HG03565 (cell line): ENCODE measurements at regions not wholly inside any gene's neighbourhood (a gene's known extent, or its start where the extent isn't known, plus 50 kb on each side); places are given as distances from the start of the nearest gene placed in this dataset.

ENCODE experiments used
- ATAC-seq: cut with Tn5 transposase; IDR thresholded peaks from one replicate; pipeline ENCODE4 v1.9.1; 2021; ENCODE audit warnings: mild to moderate bottlenecking, moderate library complexity; ENCODE audit not compliant: unreplicated experiment

DNA sequence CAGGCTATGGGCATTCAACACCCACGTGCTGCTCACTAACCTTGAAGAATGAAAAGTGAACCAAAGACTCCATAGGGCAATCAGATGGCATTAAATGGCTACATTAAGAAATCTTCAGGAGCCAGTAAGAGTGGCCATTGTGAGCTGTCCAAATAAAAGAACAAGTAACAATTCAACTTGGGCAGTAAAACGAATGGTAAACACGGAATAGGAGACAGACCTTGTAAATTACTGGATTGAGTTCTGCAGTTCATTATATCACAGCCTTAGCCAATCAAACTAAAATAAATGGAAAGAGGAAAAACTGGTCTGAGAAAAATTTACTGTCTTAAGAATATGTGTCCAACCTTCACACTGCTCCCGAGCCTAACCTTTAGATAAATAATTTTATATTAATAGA lies 306.5 kb upstream of the ZNF521 start:
- no peak for ATAC-seq

DNA sequence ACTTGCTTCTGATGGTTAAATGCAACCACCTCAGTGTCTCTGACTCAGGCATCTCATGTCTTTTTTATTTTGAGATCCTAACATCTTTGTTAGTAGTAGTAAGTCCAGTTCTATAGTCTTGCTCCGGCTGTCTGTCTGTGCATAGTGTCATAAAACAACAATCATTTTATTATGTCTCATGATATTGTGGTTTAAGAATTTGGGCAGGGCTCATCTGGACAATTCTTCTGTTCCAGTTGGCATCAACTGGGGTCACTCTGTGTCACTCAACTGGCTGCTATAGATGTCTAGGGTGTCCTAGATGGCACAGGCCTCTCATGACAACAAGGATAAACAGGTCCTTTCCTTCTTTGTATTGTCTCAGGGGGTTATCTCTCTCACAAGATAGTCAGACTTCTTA lies 299.6 kb upstream of the ZNF521 start:
- ATAC-seq: no peak

DNA sequence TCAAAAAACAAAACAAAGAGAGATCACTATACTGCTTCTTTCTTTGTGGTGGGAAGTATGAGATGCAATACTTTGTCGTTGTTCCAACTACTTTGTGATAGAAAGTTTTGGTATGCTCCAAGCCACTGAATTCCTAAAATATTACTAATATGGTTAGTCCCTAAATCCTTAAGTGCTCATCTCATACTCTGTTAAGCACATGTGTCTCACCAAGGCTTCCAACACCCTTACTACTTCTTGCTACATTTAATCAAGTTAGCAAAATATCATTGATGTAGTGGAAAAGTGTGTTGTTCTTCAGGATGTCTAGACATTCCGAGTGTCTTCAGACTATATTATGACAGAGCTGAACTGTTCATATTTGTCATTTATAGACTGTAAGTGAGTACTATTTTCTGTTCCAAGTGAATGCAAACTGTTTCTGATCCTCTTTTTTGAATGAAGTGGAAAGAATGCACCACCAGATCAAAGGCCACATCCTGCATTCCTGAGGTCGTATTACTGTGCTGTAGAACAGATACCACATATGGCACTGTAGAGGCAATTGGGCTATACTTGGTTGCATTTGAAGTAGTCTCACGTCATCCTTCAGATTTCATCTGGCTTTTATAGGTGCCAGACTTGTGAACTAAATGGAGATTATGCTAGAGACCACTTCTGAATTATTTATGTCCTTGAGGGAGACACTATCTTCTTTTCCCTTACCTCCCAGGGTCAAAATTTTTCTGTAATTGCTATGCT lies 298.4 kb upstream of the ZNF521 start:
- no peak for ATAC-seq

DNA sequence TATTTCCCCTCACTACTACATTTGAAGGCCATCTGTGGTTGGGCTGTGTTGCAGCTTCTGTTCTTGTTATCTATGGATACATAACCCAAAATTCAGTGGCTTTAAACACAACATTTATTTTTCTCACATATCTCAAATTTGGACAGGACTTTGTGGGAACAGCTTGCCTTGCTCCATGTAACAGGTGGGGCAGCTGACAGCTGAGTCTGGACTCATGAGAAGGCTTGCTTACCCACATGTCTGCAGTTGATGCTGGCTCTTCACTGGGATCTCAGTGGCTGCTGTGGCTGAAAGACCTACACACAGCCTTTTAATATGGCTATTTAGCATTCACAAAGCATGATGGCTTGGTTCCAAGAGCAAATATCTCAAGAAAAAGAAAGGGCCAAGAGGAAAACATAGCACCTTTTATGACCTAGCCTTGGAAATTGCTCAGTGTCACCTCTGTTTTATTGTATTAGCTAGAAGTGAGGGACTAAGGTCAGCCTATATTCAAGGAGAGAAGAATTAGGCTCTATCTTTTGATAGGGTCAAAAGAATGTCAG lies 296.8 kb upstream of the ZNF521 start:
- ATAC-seq: no peak

DNA sequence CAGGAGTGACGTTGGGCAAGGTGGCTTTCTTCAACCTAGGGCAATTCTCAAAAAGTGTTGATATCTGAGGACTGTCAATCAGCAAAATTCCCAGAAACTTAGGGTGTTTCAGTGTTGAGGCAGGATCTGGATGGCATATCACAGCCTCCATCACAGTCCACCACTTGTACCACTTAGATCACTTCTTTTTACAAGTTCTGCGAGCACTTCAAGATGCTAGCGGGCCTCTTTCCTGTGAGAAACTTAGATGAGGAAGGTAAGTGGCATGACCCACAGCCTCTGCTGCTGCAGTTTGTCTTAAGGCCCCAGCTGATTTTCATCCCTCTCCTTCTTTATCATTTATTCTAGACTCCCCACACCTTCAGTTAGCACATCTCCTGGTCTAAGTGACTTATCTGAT lies 295.4 kb upstream of the ZNF521 start:
- no peak for ATAC-seq

DNA sequence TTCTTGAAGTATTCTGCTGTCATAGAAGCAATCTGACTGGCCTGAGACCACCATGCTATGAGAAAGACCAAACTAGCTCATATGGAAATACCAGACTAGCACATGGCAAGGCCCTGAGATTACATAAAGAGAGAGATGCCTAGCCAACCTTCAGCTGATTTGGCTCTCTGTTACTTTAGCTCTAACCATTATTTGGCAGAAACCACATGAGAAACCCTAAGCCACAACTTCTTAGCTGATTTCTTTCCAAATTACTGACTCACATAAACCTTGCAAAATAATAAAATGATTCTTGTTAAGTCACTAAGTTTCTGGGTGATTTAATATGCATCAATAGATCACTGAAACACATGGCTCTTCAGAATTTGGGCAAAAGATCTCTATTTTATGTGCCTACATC lies 295.0 kb upstream of the ZNF521 start:
- no peak for ATAC-seq

DNA sequence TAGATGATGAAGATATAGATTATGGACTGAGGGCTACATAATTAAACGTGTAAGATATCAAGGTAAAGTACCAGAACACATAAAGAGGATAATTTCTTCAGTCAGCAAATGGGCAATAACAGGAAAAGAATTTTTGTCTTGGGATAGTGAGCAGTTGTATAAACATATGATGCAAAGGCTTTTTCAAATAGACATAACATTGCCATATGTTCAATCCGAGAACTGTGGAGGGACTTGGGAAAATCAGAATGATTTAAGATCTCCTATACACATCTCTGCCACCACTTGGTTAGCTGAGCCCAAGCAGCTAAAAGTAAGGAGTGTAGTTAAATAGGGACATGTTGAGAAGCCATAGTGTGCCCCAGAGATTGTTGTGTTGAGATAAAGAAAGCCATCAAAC lies 287.6 kb upstream of the ZNF521 start:
- ATAC-seq: no peak

DNA sequence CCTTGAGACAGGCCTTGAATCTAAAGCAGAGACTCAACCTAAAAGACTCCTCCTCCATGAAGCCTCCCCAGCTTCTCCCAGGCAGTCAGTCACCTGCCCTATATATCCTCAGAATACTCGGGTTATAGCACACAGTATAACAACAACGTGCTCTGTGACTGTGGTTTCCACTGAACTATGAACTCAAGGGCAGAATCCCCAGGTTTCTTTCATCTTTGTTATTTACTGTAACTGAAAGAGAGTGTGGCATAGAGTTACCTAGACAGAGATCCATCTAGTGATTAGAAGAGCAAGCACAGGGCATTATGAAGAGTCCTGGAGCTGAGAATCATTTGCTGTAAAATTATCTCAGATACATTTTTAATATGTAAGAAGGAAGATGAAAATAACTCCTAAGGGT lies 281.6 kb upstream of the ZNF521 start:
- ATAC-seq: no peak

DNA sequence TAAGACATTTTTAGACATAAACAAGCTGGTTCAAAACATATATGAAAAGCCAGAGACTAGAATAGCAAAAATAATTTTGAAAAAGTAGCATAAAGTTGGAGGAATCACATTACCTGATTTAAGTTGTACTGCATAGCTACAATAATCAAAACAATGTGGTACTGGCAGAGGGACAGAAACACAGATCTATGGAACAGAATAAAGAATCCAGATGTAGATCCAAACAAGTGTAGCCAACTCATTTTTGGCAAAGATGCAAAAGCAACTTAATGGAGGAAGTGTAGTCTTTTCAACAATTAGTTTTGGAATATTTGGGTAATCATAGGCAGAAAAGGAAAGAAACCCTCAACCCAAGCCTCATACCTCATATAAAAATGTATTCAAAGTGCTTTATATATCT lies 278.7 kb upstream of the ZNF521 start:
- ATAC-seq: no peak

DNA sequence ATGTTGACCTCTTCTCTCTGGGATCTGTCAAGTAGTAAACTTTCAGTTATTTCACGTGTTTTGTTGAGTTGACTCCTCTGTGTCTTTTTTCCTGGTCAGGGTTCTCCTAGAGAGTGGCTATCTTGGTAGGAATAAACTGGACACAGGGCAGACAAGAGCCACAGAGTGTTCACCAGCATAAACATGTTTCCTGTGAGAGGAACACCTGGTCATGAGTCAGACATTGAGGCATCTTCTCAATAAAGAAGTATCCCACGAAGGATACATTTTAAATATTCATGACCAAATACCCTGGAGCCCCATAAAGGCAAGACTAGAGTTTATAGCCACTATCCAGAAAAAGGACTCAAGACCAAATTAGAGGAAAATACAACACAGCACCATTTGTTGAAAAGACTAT lies 269.7 kb upstream of the ZNF521 start:
- no peak for ATAC-seq

DNA sequence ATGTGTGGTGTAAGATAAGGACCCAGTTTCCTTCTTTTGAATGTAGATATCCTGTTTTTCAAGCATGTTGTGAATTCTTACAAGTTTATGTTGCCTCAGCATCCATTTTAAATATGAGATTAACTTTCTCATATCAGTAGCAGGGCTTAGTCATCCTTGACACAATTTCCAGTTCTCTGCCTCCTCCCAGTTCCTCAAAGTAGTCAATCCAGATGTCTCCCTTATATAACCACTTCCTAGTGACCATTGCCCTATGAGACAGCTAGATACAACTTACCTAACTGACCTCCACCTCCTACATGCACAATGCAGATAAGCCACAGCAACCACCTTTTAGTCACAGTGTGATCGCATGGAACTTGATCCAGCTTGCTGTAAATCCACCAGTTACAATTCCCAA lies 269.2 kb upstream of the ZNF521 start:
- ATAC-seq: no peak

DNA sequence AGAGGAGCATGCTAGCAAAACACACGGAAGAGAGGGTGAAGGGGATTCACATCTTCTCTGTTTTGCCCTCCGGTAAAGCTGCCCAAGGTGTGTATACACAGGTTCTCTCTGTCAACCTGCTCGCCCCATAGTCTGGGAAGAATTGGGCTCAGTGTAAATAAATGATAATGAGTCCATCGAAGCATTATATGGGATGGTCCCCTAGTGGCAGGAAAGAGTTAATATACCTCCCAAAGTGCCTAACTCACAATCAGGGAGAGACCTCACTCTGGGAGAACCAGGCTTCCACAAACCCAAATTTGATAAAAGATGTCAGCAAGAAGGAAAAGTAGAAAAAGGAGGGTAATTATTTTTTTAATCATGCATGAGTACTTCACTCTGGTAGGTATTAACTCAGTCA lies 262.2 kb upstream of the ZNF521 start:
- ATAC-seq: no peak

DNA sequence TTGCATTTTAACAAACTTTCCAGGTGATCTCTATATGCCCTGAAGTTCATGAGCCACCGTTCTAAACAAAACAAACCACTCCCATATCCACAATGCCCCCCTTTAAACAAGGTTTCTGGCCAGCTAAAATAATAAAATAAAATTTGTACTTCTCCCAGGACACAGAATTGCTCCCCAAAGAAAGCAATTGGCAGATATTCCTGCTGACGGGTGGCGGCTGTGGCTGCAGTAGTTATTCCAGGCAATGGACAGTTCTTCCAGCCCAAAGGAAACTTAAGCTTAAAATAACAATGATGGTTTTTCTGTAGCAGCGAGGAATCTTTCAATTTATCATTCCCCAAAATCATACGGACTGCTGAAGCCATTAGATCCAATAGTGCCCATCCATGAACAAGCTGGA lies 260.5 kb upstream of the ZNF521 start:
- no peak for ATAC-seq

DNA sequence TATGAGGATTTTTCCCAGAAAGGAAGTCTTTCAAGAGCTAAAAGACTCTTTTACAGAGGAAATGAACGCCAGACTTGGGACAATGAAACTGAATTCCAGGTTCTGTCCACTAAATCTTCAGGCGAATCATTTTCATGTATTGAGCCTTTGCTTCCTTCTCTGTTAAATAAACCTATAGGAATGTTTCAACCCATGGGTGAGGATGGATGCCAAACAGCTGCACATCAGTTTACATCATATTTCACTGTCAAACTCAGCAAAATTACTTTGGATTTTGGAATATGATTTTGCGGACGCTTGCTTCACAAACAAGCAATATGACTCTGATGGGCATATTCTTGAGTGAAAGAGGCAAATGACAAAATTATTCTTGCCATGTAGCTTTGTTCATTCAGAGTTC lies 256.1 kb upstream of the ZNF521 start:
- ATAC-seq: no peak

DNA sequence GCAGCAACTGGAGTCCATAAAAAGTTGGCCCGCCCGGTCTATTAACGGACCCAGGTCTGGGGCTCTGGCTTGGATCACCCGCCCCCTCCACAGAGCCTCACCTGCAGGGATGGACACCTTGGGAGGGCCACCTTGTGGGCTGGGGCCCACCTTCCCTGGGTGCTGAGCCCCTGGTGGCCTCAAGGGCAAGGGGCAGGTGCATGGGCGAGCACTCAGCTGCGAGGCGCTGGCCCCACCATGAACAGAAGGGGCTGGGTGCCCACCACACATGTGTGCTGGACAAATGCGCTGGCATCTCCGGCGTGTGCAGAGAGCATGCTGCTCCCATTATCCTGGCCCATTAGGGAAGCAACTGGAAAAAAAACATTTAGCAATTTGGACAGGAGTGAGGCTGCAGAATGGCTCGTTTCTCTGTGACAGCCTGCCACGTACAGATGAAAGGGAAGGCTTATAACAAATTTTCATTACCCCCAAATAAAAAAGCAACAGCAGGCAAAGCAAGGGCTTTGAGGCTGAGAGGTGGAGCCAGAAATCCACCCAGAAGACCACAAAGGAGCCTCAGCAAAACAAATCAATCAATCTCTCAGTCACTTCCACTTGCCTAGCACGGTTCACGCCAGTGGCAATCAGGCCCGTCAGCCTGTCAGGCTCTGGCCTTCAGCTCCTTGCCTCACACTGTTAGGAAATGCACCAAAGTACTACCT lies 253.1 kb upstream of the ZNF521 start:
- no peak for ATAC-seq

DNA sequence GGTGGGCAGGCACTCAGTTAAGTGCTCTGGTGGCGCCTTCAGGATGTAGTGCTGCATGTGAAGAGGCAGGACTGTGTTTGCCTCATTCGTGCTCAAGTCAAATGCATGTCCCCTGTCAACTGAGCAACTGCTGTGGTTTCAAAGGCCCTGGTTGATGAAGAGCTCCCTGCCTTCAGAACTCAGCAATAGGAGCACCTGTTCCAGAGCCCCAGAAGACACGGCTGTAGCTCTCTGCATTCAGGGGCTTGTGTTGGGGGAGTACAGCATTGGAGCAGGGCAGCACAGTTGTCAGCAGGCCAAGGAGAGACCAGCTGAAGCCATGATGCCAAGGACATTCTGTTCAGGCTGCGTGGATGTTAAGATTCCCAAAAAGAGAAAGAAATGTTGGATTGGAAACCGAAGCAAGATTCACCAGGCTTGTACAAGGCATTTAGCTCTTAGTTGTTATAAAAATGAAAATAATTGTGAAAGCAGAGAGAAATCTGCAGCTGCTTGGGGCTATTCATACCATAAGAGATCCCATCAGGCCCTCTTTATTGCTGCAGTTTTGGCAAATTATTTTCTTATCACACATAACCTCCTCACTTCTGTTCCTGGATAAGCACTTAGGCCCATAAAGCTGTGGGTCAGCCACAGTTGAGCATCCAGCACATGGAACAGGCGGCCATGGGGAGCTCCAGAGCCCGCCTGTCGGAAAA lies 252.4 kb upstream of the ZNF521 start:
- no peak for ATAC-seq

DNA sequence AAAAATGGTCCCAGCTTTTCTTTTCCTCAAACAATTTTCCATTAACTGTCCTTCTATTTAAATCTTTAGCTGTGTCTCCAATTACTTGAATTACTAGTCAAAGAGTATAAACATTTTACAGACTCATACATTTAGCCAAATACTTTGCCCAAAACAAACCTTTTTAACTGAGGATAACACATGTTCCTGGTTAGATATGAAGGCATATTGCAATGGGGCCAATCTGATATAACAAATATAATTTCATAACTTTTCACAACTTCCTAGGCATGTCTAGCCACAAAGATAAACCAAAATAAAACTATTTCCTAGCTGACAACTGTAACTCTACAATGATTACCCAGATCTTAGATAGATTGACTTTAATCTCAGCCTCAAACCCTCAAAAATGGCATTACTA lies 247.5 kb upstream of the ZNF521 start:
- no peak for ATAC-seq

DNA sequence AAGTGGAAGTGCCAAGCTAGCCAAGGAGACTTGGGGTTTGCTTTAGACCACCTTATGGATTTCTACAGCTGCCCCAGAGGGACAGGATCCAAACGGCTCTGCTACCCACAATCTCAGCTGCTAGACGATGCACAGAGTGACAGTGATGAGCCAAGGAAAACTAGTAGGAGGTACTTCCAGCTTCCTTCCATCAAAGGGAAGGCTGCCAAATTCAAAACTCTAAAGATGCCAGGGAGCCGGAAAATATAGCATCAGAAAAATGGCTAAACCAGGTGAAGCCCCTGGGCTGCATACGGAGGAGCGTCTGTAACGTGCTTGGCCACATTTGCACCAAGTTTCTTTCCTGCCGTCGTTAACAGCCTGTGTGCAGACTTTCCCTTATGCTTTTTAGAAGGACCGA lies 245.5 kb upstream of the ZNF521 start:
- ATAC-seq: no peak

DNA sequence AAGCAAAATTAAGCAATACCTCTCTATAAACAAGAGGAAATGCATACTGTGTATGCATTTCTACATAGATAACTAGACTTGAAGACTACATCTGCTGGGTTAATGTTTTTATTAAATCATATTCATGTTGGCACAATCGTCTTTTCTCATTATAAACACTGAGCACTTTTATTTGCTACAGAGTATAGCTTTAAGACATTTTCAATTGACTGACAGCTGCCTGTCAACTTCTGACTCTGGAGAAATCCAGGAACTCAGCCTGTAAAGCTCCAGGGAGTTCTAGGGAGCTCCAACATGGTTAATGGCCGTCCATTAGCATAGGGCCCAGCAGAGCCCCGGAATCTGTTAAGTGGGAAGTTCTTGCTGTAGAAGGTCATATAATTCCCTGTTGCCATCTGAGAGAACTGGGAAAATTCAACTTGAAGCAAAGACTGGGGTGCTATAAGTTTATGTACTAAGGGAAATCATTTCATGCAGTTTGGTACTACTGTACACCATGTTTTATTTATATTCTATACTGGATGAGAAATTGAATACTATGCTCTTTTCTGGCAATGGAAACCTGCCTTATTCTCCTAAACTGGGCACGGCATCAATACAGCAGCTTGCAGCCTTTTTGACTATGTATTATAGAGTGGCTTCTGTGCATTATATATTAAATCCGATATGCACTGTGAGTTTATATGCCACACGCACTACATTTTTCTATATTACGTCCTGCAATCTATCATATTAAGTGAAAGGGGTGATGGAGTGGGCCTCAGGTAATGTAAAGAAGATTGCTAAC lies 243.5 kb upstream of the ZNF521 start:
- no peak for ATAC-seq

DNA sequence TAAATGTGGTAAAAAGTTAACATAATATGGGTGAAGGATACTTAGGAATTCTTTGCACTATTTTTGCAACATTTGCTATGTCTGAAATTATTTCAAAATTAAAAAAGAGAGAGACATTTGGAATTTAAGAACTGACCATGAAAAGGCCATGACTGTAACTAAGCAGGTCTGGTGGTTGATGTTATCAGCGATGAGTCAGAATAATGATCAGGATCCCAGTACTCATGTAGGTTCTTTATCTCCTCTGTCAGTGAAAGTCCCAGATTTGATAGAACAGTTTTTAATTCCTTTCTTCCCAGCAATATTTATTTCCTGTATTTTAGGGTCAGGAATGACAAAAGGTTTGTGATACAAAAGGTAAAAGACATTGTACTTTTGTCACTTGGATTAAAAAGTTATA lies 242.4 kb upstream of the ZNF521 start:
- no peak for ATAC-seq

DNA sequence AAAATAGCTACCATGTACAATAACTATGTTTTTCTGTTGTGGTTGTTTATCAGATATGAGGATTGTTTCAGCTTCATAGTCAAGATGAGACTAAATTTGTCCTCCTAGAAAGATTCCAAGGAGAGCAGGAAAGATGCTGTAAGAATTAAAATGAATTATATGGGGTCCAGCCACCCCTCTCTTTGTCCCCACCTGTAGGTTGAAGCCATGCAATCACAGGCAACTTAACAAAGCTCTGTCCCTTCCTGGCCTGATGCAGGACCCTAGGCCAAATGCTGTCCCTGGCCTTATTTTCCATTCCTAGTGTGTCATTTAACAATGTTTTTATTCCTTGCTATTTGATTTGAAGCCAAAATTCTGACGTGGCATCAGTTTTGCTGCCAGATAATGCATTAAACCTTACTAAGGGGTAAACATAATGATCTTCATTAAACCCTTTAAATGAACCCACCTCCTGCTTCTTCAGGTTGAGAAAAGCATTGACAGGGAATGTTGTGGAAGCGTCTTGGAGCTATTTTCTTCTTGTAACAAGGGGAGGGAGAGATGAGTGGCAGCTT lies 240.9 kb upstream of the ZNF521 start:
- ATAC-seq: no peak
